Breast epithelium (tissue), 3 donors: ENCODE measurements at regions not wholly inside any gene's neighbourhood (a gene's known extent, or its start where the extent isn't known, plus 50 kb on each side); places are given as distances from the start of the nearest gene placed in this dataset.

Experiments used
- POLR2A ChIP-seq: fragments of 450-650 bp; IDR thresholded peaks from one replicate; pipeline ENCODE4 v1.6.1; 2016; ENCODE audit warnings: antibody characterized with exemption, mild to moderate bottlenecking, moderate library complexity
- POLR2AphosphoS5 ChIP-seq, 3 donors: sonication (generic); formaldehyde crosslinking; IDR thresholded peaks; one replicate each; pipeline ENCODE4 v1.6.1; 2017; ENCODE audit warnings: antibody characterized with exemption in 3 of 3
- TF ChIP-seq, protein P1 (sequence below), 3 donors: fragments of 450-650 bp; IDR thresholded peaks; one replicate each; pipeline ENCODE4 v1.5.1; 2016 to 2017; ENCODE audit warnings: antibody characterized with exemption in 3 of 3, mild to moderate bottlenecking in 3 of 3, moderate library complexity in 3 of 3

DNA sequence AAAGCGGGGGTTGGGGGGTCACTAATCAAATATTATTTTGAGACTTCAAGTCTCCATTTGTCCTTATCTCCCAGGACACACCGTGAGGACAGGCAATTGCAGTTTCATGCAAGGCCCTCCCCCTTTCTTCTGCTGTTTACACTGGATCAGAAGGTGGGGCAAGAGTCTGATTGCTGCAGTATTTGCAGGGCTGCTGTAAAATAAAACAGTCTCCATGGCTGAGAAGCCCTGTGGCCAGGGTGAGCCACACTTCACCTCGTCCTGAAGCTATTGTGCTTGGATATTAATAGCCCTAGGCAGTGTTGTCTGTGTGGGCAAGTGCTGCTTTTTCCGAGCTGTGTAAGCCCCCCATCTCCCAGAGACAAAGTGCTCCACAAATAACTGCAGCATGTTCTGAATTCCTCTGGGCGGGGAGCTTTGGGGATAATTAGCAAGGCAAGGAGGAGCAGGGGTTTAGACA is 187.4 kb upstream of the NTF3 start:
- TF ChIP-seq, protein P1, sequence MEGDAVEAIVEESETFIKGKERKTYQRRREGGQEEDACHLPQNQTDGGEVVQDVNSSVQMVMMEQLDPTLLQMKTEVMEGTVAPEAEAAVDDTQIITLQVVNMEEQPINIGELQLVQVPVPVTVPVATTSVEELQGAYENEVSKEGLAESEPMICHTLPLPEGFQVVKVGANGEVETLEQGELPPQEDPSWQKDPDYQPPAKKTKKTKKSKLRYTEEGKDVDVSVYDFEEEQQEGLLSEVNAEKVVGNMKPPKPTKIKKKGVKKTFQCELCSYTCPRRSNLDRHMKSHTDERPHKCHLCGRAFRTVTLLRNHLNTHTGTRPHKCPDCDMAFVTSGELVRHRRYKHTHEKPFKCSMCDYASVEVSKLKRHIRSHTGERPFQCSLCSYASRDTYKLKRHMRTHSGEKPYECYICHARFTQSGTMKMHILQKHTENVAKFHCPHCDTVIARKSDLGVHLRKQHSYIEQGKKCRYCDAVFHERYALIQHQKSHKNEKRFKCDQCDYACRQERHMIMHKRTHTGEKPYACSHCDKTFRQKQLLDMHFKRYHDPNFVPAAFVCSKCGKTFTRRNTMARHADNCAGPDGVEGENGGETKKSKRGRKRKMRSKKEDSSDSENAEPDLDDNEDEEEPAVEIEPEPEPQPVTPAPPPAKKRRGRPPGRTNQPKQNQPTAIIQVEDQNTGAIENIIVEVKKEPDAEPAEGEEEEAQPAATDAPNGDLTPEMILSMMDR (IDR thresholded peaks at IDR 0.05): no peak
- no peak for TF ChIP-seq POLR2A
- TF ChIP-seq POLR2AphosphoS5 (IDR thresholded peaks at IDR 0.05): no peak
